Liver (tissue), 7 donors: ENCODE measurements at regions not wholly inside any gene's neighbourhood (a gene's known extent, or its start where the extent isn't known, plus 50 kb on each side); places are given as distances from the start of the nearest gene placed in this dataset.

Experiments used
- DNase-seq: peaks from one replicate; pipeline ENCODE4 v3.0.0-alpha.2; 2017; ENCODE audit warnings: low spot score
- H3K27ac ChIP-seq, 2 donors: one replicate each; pipeline ENCODE4 v1.7.0; 2013; ENCODE audit warnings: inconsistent platforms in 2 of 2, low read length in 2 of 2, control low read depth in 1 of 2, low read depth in 1 of 2, mild to moderate bottlenecking in 1 of 2
- H3K27me3 ChIP-seq, 4 donors: one replicate each; pipeline versions ENCODE4 v1.6.1 to v1.7.0; 2013; ENCODE audit warnings: low read length in 3 of 4, inconsistent platforms in 1 of 4, mild to moderate bottlenecking in 1 of 4, moderate library complexity in 1 of 4; ENCODE audit not compliant: control insufficient read depth in 4 of 4, insufficient read depth in 4 of 4
- H3K36me3 ChIP-seq, 4 donors: one replicate each; pipeline versions ENCODE4 v1.6.1 to v1.7.0; 2013; ENCODE audit warnings: low read length in 3 of 4, mild to moderate bottlenecking in 3 of 4, low read depth in 1 of 4, moderate library complexity in 1 of 4; ENCODE audit not compliant: control insufficient read depth in 4 of 4, insufficient read depth in 3 of 4
- H3K4me1 ChIP-seq, 4 donors: one replicate each; pipeline versions ENCODE4 v1.6.1 to v1.7.0; 2013; ENCODE audit warnings: low read length in 3 of 4, mild to moderate bottlenecking in 3 of 4, moderate library complexity in 1 of 4; ENCODE audit not compliant: control insufficient read depth in 4 of 4, insufficient read depth in 4 of 4
- H3K4me3 ChIP-seq, 3 donors: one replicate each; pipeline versions ENCODE4 v1.6.1 to v1.7.0; 2013; ENCODE audit warnings: low read length in 3 of 3, control low read depth in 1 of 3, low read depth in 1 of 3, mild to moderate bottlenecking in 1 of 3
- H3K9ac ChIP-seq, 2 donors: one replicate each; pipeline ENCODE4 v1.7.0; 2013; ENCODE audit warnings: low read length in 2 of 2, mild to moderate bottlenecking in 2 of 2, moderate library complexity in 2 of 2, control low read depth in 1 of 2, low read depth in 1 of 2
- H3K9me3 ChIP-seq, 4 donors: one replicate each; pipeline versions ENCODE4 v1.6.1 to v1.7.0; 2013; ENCODE audit warnings: low read length in 3 of 4; ENCODE audit not compliant: control insufficient read depth in 4 of 4
- EGR1 ChIP-seq, 2 donors: IDR thresholded peaks; 2 replicates each; pipeline ENCODE4 v1.6.1; 2016 to 2018; ENCODE audit warnings: antibody characterized with exemption in 2 of 2, low read depth in 2 of 2
- GABPA ChIP-seq, 2 donors: IDR thresholded peaks in 1 of 2; conservative IDR thresholded peaks in 1 of 2; 2 replicates each; pipeline ENCODE4 v1.6.1; 2016; ENCODE audit warnings: antibody characterized with exemption in 2 of 2, mild to moderate bottlenecking in 1 of 2, moderate library complexity in 1 of 2
- HNF4A ChIP-seq, 2 donors: conservative IDR thresholded peaks; 2 replicates each; pipeline ENCODE4 v1.6.1; 2016; ENCODE audit warnings: antibody characterized with exemption in 2 of 2, mild to moderate bottlenecking in 2 of 2
- JUND ChIP-seq, 2 donors: IDR thresholded peaks; 2 replicates each; pipeline ENCODE4 v1.6.1; 2016; ENCODE audit warnings: antibody characterized with exemption in 2 of 2
- RAD21 ChIP-seq, 2 donors: IDR thresholded peaks; 2 replicates each; pipeline ENCODE4 v1.6.1; 2016; ENCODE audit warnings: antibody characterized with exemption in 2 of 2, mild to moderate bottlenecking in 2 of 2
- RXRA ChIP-seq, 2 donors: IDR thresholded peaks; 2 replicates each; pipeline ENCODE4 v1.6.1; 2017 to 2018; ENCODE audit warnings: antibody characterized with exemption in 2 of 2, mild to moderate bottlenecking in 1 of 2
- SP1 ChIP-seq: IDR thresholded peaks from 2 replicates; pipeline ENCODE4 v1.6.1; 2018; ENCODE audit warnings: antibody characterized with exemption, mild to moderate bottlenecking
- TAF1 ChIP-seq: conservative IDR thresholded peaks from 2 replicates; pipeline ENCODE4 v1.6.1; 2016; ENCODE audit warnings: antibody characterized with exemption, mild to moderate bottlenecking
- YY1 ChIP-seq: IDR thresholded peaks from 2 replicates; pipeline ENCODE4 v1.6.1; 2016; ENCODE audit warnings: antibody characterized with exemption, mild to moderate bottlenecking
- WGBS: extraction: QIAGEN DNeasy Blood & Tissue Kit; methylation state at CpG from one replicate; pipeline ENCODE4 v1.1.7; 2013; 5-methylcytosine and 5-hydroxymethylcytosine counted together
- TF ChIP-seq, protein P1 (sequence below): IDR thresholded peaks from 2 replicates; pipeline ENCODE4 v1.6.1; 2016; ENCODE audit warnings: antibody characterized with exemption, mild to moderate bottlenecking
- TF ChIP-seq, protein P2 (sequence below): IDR thresholded peaks from 2 replicates; pipeline ENCODE4 v1.6.1; 2016; ENCODE audit warnings: antibody characterized with exemption
- TF ChIP-seq, protein P3 (sequence below): IDR thresholded peaks from 2 replicates; pipeline ENCODE4 v1.6.1; 2016; ENCODE audit warnings: antibody characterized with exemption
- TF ChIP-seq, protein P4 (sequence below): IDR thresholded peaks from 2 replicates; pipeline ENCODE4 v1.6.1; 2016; ENCODE audit warnings: antibody characterized with exemption
- donor health status: healthy.
- donor health status: healthy.
- donor health status: healthy.
- donor health status: healthy.

DNA sequence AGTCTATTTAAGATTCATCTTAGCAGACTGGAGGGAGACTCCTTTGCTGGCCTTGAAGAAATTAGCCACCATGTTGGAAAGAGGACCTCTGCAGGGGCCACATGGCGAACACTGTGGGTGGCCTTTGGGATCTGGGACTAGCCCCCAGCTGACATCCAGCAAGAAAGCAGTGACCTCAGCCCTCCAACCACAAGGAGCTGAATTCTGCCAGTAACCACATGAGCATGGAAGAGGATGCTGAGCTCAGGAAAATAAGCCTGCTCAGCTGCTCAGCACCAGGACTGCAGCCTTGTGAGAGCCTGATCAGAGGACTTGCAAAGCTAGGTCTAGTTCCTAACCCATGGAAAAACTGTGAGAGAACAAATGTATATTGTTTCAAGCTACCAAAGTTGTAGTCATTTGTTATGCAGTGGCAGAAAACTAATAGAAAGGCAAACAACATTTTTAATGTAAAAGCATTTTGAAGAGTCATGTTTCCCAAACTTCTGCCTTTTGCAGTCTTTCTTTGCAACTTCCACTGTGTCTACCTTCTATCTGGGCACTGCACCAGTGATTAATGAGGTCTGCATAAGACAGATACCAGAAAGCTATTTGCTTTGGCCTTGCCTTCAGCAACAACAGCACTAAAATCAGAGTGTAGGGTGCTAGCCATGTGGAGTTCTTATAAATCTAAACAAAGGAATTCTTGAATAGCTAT lies 183.7 kb downstream of the FGFR2 start:
- H3K36me3 ChIP-seq: no peaks in the 10 kb centered on the region
- DNase-seq: no peak
- 87% methylated on average over 1 of the region's 1 CpG for WGBS
- no peaks in the 10 kb centered on the region for H3K4me1 ChIP-seq
- no peaks in the 10 kb centered on the region for H3K27me3 ChIP-seq
- TF ChIP-seq HNF4A (conservative IDR thresholded peaks at IDR 0.05) (no peak), RAD21 (IDR thresholded peaks at IDR 0.05) (no peak), TAF1 (no peak), RXRA (IDR thresholded peaks at IDR 0.05) (no peak), JUND (IDR thresholded peaks at IDR 0.05) (no peak), GABPA (IDR thresholded peaks at IDR 0.05 in 1 of 2, conservative IDR thresholded peaks at IDR 0.05 in 1 of 2) (no peak), SP1 (no peak), EGR1 (IDR thresholded peaks at IDR 0.05; ENCODE audit: low read depth in 2 of 2) (no peak)
- TF ChIP-seq, protein P1, sequence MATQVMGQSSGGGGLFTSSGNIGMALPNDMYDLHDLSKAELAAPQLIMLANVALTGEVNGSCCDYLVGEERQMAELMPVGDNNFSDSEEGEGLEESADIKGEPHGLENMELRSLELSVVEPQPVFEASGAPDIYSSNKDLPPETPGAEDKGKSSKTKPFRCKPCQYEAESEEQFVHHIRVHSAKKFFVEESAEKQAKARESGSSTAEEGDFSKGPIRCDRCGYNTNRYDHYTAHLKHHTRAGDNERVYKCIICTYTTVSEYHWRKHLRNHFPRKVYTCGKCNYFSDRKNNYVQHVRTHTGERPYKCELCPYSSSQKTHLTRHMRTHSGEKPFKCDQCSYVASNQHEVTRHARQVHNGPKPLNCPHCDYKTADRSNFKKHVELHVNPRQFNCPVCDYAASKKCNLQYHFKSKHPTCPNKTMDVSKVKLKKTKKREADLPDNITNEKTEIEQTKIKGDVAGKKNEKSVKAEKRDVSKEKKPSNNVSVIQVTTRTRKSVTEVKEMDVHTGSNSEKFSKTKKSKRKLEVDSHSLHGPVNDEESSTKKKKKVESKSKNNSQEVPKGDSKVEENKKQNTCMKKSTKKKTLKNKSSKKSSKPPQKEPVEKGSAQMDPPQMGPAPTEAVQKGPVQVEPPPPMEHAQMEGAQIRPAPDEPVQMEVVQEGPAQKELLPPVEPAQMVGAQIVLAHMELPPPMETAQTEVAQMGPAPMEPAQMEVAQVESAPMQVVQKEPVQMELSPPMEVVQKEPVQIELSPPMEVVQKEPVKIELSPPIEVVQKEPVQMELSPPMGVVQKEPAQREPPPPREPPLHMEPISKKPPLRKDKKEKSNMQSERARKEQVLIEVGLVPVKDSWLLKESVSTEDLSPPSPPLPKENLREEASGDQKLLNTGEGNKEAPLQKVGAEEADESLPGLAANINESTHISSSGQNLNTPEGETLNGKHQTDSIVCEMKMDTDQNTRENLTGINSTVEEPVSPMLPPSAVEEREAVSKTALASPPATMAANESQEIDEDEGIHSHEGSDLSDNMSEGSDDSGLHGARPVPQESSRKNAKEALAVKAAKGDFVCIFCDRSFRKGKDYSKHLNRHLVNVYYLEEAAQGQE: no peak
- TF ChIP-seq, protein P2, sequence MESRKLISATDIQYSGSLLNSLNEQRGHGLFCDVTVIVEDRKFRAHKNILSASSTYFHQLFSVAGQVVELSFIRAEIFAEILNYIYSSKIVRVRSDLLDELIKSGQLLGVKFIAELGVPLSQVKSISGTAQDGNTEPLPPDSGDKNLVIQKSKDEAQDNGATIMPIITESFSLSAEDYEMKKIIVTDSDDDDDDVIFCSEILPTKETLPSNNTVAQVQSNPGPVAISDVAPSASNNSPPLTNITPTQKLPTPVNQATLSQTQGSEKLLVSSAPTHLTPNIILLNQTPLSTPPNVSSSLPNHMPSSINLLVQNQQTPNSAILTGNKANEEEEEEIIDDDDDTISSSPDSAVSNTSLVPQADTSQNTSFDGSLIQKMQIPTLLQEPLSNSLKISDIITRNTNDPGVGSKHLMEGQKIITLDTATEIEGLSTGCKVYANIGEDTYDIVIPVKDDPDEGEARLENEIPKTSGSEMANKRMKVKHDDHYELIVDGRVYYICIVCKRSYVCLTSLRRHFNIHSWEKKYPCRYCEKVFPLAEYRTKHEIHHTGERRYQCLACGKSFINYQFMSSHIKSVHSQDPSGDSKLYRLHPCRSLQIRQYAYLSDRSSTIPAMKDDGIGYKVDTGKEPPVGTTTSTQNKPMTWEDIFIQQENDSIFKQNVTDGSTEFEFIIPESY: no peak
- TF ChIP-seq, protein P3, sequence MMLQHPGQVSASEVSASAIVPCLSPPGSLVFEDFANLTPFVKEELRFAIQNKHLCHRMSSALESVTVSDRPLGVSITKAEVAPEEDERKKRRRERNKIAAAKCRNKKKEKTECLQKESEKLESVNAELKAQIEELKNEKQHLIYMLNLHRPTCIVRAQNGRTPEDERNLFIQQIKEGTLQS: no peak
- H3K9me3 ChIP-seq: no peaks in the 10 kb centered on the region
- H3K4me3 ChIP-seq: no peak overlapping the region
- no peak overlapping the region for H3K27ac ChIP-seq
- H3K9ac ChIP-seq: no peak overlapping the region

DNA sequence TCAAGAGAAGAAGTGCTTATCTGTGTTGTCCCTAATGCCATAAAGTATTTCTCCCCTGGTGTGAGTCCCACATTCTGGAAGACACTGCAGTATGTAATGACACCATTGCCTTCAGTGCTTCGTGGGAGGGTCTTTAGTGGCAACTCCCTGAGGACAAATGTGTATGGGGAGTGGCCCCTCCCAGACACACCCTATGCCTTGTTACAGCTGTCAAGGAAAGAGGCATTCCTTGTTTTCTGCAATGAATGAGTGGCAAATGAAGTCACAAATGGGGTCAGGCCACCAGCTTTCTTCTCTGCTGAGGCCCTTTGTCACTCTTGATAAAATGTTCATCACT lies 183.2 kb downstream of the FGFR2 start:
- Histone ChIP-seq H3K27ac (no peak overlapping the region), H3K4me3 (no peak overlapping the region), H3K9me3 (no peaks in the 10 kb centered on the region), H3K36me3 (no peaks in the 10 kb centered on the region), H3K4me1 (no peaks in the 10 kb centered on the region), H3K9ac (no peak overlapping the region), H3K27me3 (no peaks in the 10 kb centered on the region)
- 84% methylated on average over 1 of the region's 1 CpG for WGBS
- TF ChIP-seq, protein P2: no peak
- TF ChIP-seq, protein P4, sequence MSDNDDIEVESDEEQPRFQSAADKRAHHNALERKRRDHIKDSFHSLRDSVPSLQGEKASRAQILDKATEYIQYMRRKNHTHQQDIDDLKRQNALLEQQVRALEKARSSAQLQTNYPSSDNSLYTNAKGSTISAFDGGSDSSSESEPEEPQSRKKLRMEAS: no peak
- TF ChIP-seq RXRA (IDR thresholded peaks at IDR 0.05): no peak
- TF ChIP-seq YY1: no peak
- no peak for TF ChIP-seq SP1
- TF ChIP-seq JUND (IDR thresholded peaks at IDR 0.05): no peak
- no peak for TF ChIP-seq EGR1 (IDR thresholded peaks at IDR 0.05; ENCODE audit: low read depth in 2 of 2)
- no peak for TF ChIP-seq GABPA (IDR thresholded peaks at IDR 0.05 in 1 of 2, conservative IDR thresholded peaks at IDR 0.05 in 1 of 2)
- TF ChIP-seq, protein P3: no peak
- DNase-seq: no peak
